K562 (cell line): ENCODE measurements at regions not wholly inside any gene's neighbourhood (a gene's known extent, or its start where the extent isn't known, plus 50 kb on each side); places are given as distances from the start of the nearest gene placed in this dataset.

Source experiments
- ATAC-seq: fragments of 200-7000 bp; cut with Tn5 transposase; 3 replicates; pipeline ENCODE4 v1.9.1; 2020; ENCODE audit warnings: moderate library complexity
- BruUV-seq: library from RNA; stranded (reverse); fragments of 400-500 nt; replicated peaks from 2 replicates; lab custom pipeline; 2021; lab: Mats Ljungman, UMichigan
- CTCF ChIA-PET: fragments of 300-600 bp; formaldehyde crosslinking; extraction: SDS; loops from one replicate; lab custom pipeline; 2021; ENCODE audit warnings: low intra/inter-chr PET ratio; lab: Yijun Ruan, JAX
- POLR2A ChIA-PET: fragments of 300-600, 350-650 bp; sonication (Branson Sonifier 250); formaldehyde crosslinking; extraction: SDS; loops from one replicate; lab custom pipeline; 2021; ENCODE audit warnings: antibody characterized with exemption, inconsistent platforms; lab: Yijun Ruan, JAX
- DNase-seq, 4 experiments: peaks; one replicate each; pipeline versions ENCODE4 v3.0.0 to v3.0.0-alpha.2; 2011 to 2018; ENCODE audit warnings: low spot score in 3 of 4, mixed read lengths in 3 of 4; ENCODE audit errors: extremely low read depth in 1 of 4
- FAIRE-seq: peaks from 2 replicates; lab custom pipeline; 2011; peaks lifted over from hg19 to GRCh38; lab: Jason Lieb, UNC
- H2AFZ ChIP-seq: 2 replicates; pipeline ENCODE4 v1.6.0; 2011; ENCODE audit warnings: low read depth, low read length, control low read depth, inconsistent platforms
- H3K27ac ChIP-seq: fragments of 200-600 bp; 3 replicates; pipeline ENCODE4 v1.8.0; 2011; ENCODE audit warnings: low read depth, mild to moderate bottlenecking, control low read depth, inconsistent platforms, low read length, moderate library complexity, mixed read lengths; ENCODE audit errors: extremely low read depth
- H3K27me3 ChIP-seq, 2 experiments: fragments of 300-600 bp in 1 of 2; 2 replicates in 1 of 2; 3 replicates in 1 of 2; pipeline versions ENCODE4 v1.6.0 to v1.8.0; 2011; ENCODE audit warnings: inconsistent platforms in 2 of 2, low read length in 2 of 2, mild to moderate bottlenecking in 1 of 2, mixed read lengths in 1 of 2, moderate library complexity in 1 of 2; ENCODE audit not compliant: control insufficient read depth in 2 of 2, insufficient read depth in 2 of 2
- H3K36me3 ChIP-seq: fragments of 300-600 bp; 3 replicates; pipeline ENCODE4 v1.8.0; 2011; ENCODE audit warnings: mild to moderate bottlenecking, low read length, inconsistent platforms; ENCODE audit not compliant: control insufficient read depth, insufficient read depth
- H3K4me1 ChIP-seq, 2 experiments: fragments of 200-600 bp in 1 of 2; replicated peaks in 1 of 2; 2 replicates in 1 of 2; 3 replicates in 1 of 2; pipeline versions ENCODE4 v1.5.1 to v1.8.0; 2011; ENCODE audit warnings: inconsistent platforms in 2 of 2, low read length in 2 of 2, mild to moderate bottlenecking in 1 of 2, mixed read lengths in 1 of 2, moderate library complexity in 1 of 2; ENCODE audit not compliant: control insufficient read depth in 2 of 2, insufficient read depth in 2 of 2
- H3K4me2 ChIP-seq: 2 replicates; pipeline ENCODE4 v1.6.1; 2011; ENCODE audit warnings: low read length, control low read depth, inconsistent platforms, mixed read lengths; ENCODE audit not compliant: insufficient read depth
- H3K4me3 ChIP-seq: fragments of 200-600 bp; sonication (generic), shearing (Covaris generic); 2 replicates; pipeline ENCODE4 v1.5.1; 2016; ENCODE audit warnings: control low read depth, inconsistent platforms
- H3K79me2 ChIP-seq: fragments of 200-600 bp; 3 replicates; pipeline ENCODE4 v1.8.0; 2011; ENCODE audit warnings: low read length, inconsistent platforms; ENCODE audit not compliant: control insufficient read depth, insufficient read depth
- H3K9ac ChIP-seq, 2 experiments: 2 replicates each; pipeline versions ENCODE4 v1.6.0 to v1.6.1; 2011; ENCODE audit warnings: low read depth in 2 of 2, low read length in 2 of 2, control low read depth in 1 of 2, inconsistent platforms in 1 of 2, mild to moderate bottlenecking in 1 of 2, mixed read lengths in 1 of 2; ENCODE audit not compliant: insufficient read depth in 1 of 2
- H3K9me1 ChIP-seq: one replicate; pipeline ENCODE4 v1.6.0; 2011; ENCODE audit warnings: inconsistent platforms, mild to moderate bottlenecking, low read length, moderate library complexity; ENCODE audit not compliant: control insufficient read depth, insufficient read depth
- H3K9me3 ChIP-seq: replicated peaks from 2 replicates; pipeline ENCODE4 v1.5.1; 2011; ENCODE audit warnings: low read depth, low read length, inconsistent platforms; ENCODE audit not compliant: control insufficient read depth, insufficient read depth
- H4K20me1 ChIP-seq: replicated peaks from 2 replicates; pipeline ENCODE4 v1.6.1; 2011; ENCODE audit warnings: low read length, inconsistent platforms, mixed read lengths; ENCODE audit not compliant: control insufficient read depth, insufficient read depth
- BHLHE40 ChIP-seq: IDR thresholded peaks from 2 replicates; pipeline ENCODE4 v1.6.1; 2011; ENCODE audit warnings: low read length, improper control_type of control experiment
- EGR1 ChIP-seq: fragments of 450-650 bp; conservative IDR thresholded peaks from 2 replicates; pipeline ENCODE4 v1.6.1; 2017; ENCODE audit warnings: mild to moderate bottlenecking
- ESRRB ChIP-seq: fragments of 250-450 bp; sonication (Bioruptor Pico); IDR thresholded peaks from 2 replicates; pipeline ENCODE4 v1.5.0; 2020; ENCODE audit warnings: mild to moderate bottlenecking, moderate library complexity, borderline replicate concordance
- HINFP ChIP-seq: fragments of 450-650 bp; conservative IDR thresholded peaks from 2 replicates; pipeline ENCODE4 v1.6.1; 2016; ENCODE audit warnings: missing genetic modification characterization, low read depth, mild to moderate bottlenecking, control low read depth, missing compliant biosample characterization
- KDM1A ChIP-seq, 2 experiments: fragments of 450-650 bp; IDR thresholded peaks; 2 replicates each; pipeline ENCODE4 v1.6.1; 2016; ENCODE audit warnings: mild to moderate bottlenecking in 2 of 2
- MEF2A ChIP-seq: IDR thresholded peaks from 2 replicates; pipeline ENCODE4 v1.6.1; 2011; ENCODE audit warnings: low read depth, mild to moderate bottlenecking, low read length, moderate library complexity; ENCODE audit not compliant: control insufficient read depth
- NFIC ChIP-seq: fragments of 450-650 bp; IDR thresholded peaks from 2 replicates; pipeline ENCODE4 v1.6.1; 2017; ENCODE audit warnings: mild to moderate bottlenecking, inconsistent platforms
- TEAD4 ChIP-seq, 2 experiments: sonication (generic) in 1 of 2; formaldehyde crosslinking in 1 of 2; IDR thresholded peaks; 2 replicates each; pipeline versions ENCODE4 v1.6.1 to v1.8.0; 2012 to 2022; ENCODE audit warnings: borderline replicate concordance in 1 of 2, inconsistent platforms in 1 of 2, low read length in 1 of 2, mild to moderate bottlenecking in 1 of 2, missing genetic modification reagents in 1 of 2
- ZFP36 ChIP-seq: fragments of 150-350 bp; IDR thresholded peaks from 2 replicates; pipeline ENCODE4 v1.6.1; 2018; ENCODE audit warnings: low read length, low read depth; ENCODE audit not compliant: partially characterized antibody
- ZNF436 ChIP-seq: fragments of 250-450, 450-650 bp; sonication (Bioruptor Pico); formaldehyde crosslinking; IDR thresholded peaks from 2 replicates; pipeline ENCODE4 v1.7.0; 2020; ENCODE audit warnings: mild to moderate bottlenecking
- WGBS: fragments of 100-300 bp; shearing (Covaris generic); methylation state at CpG from one replicate; pipeline ENCODE4 v1.1.6; 2016; ENCODE audit warnings: low coverage, mixed read lengths; ENCODE audit not compliant: insufficient coverage; ENCODE audit errors: missing lambda C conversion rate; 5-methylcytosine and 5-hydroxymethylcytosine counted together
- in situ Hi-C: fragments of 300-500 bp; cut with MboI; formaldehyde crosslinking; loops from 4 replicates; pipeline ENCODE4 v1.15.0; 2018; ENCODE audit warnings: inconsistent platforms, mixed read lengths
- intact Hi-C: fragments of 100-400 bp; cut with micrococcal nuclease; formaldehyde crosslinking; loops from 2 replicates; pipeline ENCODE4 v1.14.2; 2022
- TF ChIP-seq, protein P1 (sequence below), 2 experiments: fragments of 450-650 bp; conservative IDR thresholded peaks; 2 replicates each; pipeline ENCODE4 v1.6.1; 2017; ENCODE audit warnings: mild to moderate bottlenecking in 2 of 2, moderate library complexity in 2 of 2
- TF ChIP-seq, protein P2 (sequence below), 2 experiments: IDR thresholded peaks; 2 replicates each; pipeline ENCODE4 v1.6.1; 2011; ENCODE audit warnings: borderline replicate concordance in 1 of 2, control low read depth in 1 of 2, low read depth in 1 of 2, low read length in 1 of 2, mild to moderate bottlenecking in 1 of 2, mixed read lengths in 1 of 2, moderate library complexity in 1 of 2; ENCODE audit not compliant: insufficient read depth in 1 of 2, insufficient read length in 1 of 2, poor library complexity in 1 of 2, severe bottlenecking in 1 of 2; ENCODE audit errors: extremely low read depth in 1 of 2
- TF ChIP-seq, protein P3 (sequence below): fragments of 250-450 bp; sonication (Bioruptor Pico); IDR thresholded peaks from 2 replicates; pipeline ENCODE4 v1.5.0; 2020; ENCODE audit warnings: mild to moderate bottlenecking, borderline replicate concordance

DNA sequence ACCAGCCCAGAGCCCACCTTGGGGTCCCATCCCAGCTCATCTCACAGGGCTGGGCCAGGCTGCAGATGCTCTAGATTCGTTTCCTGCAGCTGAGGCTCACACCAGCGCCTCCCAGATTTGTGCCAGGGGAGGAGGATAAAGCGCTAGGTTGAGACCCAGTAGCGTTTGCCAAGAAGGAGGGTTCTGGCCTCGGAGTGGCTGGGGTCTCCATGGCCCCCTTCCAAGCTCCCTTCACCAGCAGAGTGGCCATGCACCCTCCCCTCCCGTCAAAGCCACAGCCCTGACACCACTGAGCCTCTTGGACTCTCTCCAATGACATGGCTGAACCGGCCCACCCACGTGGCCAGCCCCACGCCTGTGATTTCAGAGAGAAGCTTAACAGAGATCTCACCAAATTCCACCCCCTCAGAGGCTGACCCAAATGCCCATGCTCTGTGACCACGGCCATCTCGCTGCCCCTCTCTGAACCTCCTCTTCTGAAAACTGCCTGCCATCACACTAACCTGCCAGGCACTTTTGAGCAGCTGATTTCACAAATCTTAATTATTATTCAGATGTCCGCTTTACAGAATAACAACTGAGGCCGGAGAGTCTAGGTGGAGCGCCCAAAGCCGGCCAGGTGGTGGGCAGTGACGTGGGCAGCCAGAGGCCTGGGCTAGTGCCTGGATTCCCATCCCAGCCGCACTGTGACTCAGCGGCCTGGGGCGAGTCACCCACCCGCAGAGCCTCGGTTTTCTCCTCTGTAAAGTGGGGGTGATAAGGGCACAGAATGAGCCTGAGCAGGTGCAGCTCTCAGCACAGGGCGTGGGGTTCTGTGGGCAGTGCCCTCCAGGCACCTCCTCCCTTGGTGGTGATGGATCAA lies 155.7 kb downstream of the C9orf50 start:
- no peak overlapping the region for H2AFZ ChIP-seq
- H4K20me1 ChIP-seq, result no peaks in the 10 kb centered on the region
- in situ Hi-C loops, result no loop called here
- no TSS peak for BruUV-seq
- H3K9ac ChIP-seq, result peak overlapping the region in 1 of 2 experiments; percentile 80; a peak in 2 of 4 replicates
- no peaks in the 10 kb centered on the region for H3K9me1 ChIP-seq
- no peaks in the 10 kb centered on the region for H3K9me3 ChIP-seq
- H3K79me2 ChIP-seq, result no peaks in the 10 kb centered on the region
- intact Hi-C loops, result no loop called here
- ATAC-seq (no peak), DNase-seq (peak in 1 of 4 experiments; percentile 45), FAIRE-seq (no peak)
- CTCF ChIA-PET, result no interaction called here
- peaks cover 9 to 47% of the 10 kb centered on the region in 2 experiments for H3K4me1 ChIP-seq
- no peak overlapping the region for H3K4me2 ChIP-seq
- POLR2A ChIA-PET, result interaction anchor here (0.7 to 2.3 kb wide), 4 partner anchors 10 to 29 kb away, joined by 3 to 11 read pairs (median 4); no protein-coding TSS in a partner anchor
- H3K4me3 ChIP-seq, result no peak overlapping the region
- H3K27me3 ChIP-seq, result no peaks in the 10 kb centered on the region
- no peaks in the 10 kb centered on the region for H3K36me3 ChIP-seq
- WGBS, result 35% methylated on average over 22 of the region's 22 CpGs
- no peak overlapping the region for H3K27ac ChIP-seq
- no peak for TF ChIP-seq HINFP (tag)
- TF ChIP-seq TEAD4 (IDR thresholded peaks at IDR 0.05; ENCODE audit: low read length), result no peak
- TF ChIP-seq TEAD4 (CRISPR knock-in tag; IDR thresholded peaks at IDR 0.05; ENCODE audit: borderline replicate concordance), result no peak
- TF ChIP-seq ESRRB, result no peak
- peak; percentile 50 for TF ChIP-seq ZFP36
- TF ChIP-seq, protein P1, sequence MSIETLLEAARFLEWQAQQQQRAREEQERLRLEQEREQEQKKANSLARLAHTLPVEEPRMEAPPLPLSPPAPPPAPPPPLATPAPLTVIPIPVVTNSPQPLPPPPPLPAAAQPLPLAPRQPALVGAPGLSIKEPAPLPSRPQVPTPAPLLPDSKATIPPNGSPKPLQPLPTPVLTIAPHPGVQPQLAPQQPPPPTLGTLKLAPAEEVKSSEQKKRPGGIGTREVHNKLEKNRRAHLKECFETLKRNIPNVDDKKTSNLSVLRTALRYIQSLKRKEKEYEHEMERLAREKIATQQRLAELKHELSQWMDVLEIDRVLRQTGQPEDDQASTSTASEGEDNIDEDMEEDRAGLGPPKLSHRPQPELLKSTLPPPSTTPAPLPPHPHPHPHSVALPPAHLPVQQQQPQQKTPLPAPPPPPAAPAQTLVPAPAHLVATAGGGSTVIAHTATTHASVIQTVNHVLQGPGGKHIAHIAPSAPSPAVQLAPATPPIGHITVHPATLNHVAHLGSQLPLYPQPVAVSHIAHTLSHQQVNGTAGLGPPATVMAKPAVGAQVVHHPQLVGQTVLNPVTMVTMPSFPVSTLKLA (conservative IDR thresholded peaks at IDR 0.05), result peak in 1 of 2 experiments; percentile 53; a peak in 1 of 4 replicates
- TF ChIP-seq, protein P2, sequence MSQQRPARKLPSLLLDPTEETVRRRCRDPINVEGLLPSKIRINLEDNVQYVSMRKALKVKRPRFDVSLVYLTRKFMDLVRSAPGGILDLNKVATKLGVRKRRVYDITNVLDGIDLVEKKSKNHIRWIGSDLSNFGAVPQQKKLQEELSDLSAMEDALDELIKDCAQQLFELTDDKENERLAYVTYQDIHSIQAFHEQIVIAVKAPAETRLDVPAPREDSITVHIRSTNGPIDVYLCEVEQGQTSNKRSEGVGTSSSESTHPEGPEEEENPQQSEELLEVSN (IDR thresholded peaks at IDR 0.05; ENCODE audit: borderline replicate concordance in 1 of 2, extremely low read depth in 1 of 2, insufficient read depth in 1 of 2, insufficient read length in 1 of 2, low read depth in 1 of 2, low read length in 1 of 2, poor library complexity in 1 of 2, severe bottlenecking in 1 of 2), result peak in 1 of 2 experiments; percentile 32
- TF ChIP-seq, protein P3, sequence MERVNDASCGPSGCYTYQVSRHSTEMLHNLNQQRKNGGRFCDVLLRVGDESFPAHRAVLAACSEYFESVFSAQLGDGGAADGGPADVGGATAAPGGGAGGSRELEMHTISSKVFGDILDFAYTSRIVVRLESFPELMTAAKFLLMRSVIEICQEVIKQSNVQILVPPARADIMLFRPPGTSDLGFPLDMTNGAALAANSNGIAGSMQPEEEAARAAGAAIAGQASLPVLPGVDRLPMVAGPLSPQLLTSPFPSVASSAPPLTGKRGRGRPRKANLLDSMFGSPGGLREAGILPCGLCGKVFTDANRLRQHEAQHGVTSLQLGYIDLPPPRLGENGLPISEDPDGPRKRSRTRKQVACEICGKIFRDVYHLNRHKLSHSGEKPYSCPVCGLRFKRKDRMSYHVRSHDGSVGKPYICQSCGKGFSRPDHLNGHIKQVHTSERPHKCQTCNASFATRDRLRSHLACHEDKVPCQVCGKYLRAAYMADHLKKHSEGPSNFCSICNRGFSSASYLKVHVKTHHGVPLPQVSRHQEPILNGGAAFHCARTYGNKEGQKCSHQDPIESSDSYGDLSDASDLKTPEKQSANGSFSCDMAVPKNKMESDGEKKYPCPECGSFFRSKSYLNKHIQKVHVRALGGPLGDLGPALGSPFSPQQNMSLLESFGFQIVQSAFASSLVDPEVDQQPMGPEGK (CRISPR knock-in tag), result no peak
- TF ChIP-seq BHLHE40, result no peak
- TF ChIP-seq NFIC, result peak; percentile 74
- TF ChIP-seq KDM1A (IDR thresholded peaks at IDR 0.05), result peak; percentile 56 to 68; a peak in 2 of 4 replicates
- TF ChIP-seq EGR1, result peak; percentile 65
- TF ChIP-seq ZNF436 (CRISPR knock-in tag), result no peak
- TF ChIP-seq MEF2A, result no peak
